Left ventricle myocardium superior (tissue), 1 donor: ENCODE measurements at regions not wholly inside any gene's neighbourhood (a gene's known extent, or its start where the extent isn't known, plus 50 kb on each side); places are given as distances from the start of the nearest gene placed in this dataset.
"Not testable (repeated sequence)": the region's sequence is repeated elsewhere in the genome, so short reads cannot be mapped to it uniquely, and the experiment has no call there.

Experiments
- ATAC-seq: fragments of 200-7000 bp; cut with Tn5 transposase; one replicate; pipeline ENCODE4 v1.9.1; 2020; ENCODE audit warnings: mild to moderate bottlenecking, moderate library complexity
- DNase-seq: peaks from one replicate; pipeline ENCODE4 v3.0.0-alpha.2; 2020
- intact Hi-C: fragments of 100-400 bp; cut with micrococcal nuclease; formaldehyde crosslinking; loops from one replicate; pipeline ENCODE4 v1.11.0; 2022
- donor health status: DM: no; HTN: yes; CAD: no; lungs with severe emphysema.

GRCh38 chr3:177461765-177462164, 264.5 kb upstream of the TBL1XR1 start:
- ATAC-seq (no peak), DNase-seq (no peak)
- intact Hi-C loops, result no loop called here

GRCh38 chr3:177463341-177463740, 266.1 kb upstream of the TBL1XR1 start:
- intact Hi-C loops, DNase-seq, ATAC-seq: not testable (repeated sequence)

GRCh38 chr3:177463863-177464262, 266.6 kb upstream of the TBL1XR1 start:
- intact Hi-C loops, result no loop called here

GRCh38 chr3:177464392-177465256, 267.3 kb upstream of the TBL1XR1 start:
- peak; percentile 17 for ATAC-seq

More at GRCh38 chr3:177463863-177464262, 266.6 kb upstream of the TBL1XR1 start:
- ATAC-seq (no peak), DNase-seq (no peak)

GRCh38 chr3:177465257-177465642, 268.0 kb upstream of the TBL1XR1 start:
- DNase-seq (peak; percentile 67), ATAC-seq (peak; percentile 93)
- intact Hi-C loops, result no loop called here

More at GRCh38 chr3:177464392-177465256, 267.3 kb upstream of the TBL1XR1 start:
- no peak for DNase-seq
- intact Hi-C loops, result no loop called here

- intact Hi-C loops, result no loop called here
- DNase-seq, result no peak
- ATAC-seq, result no peak
Measured at GRCh38 chr3:177466074-177466473, 268.8 kb upstream of the TBL1XR1 start.

- ATAC-seq, intact Hi-C loops, DNase-seq: not testable (repeated sequence)
Measured at GRCh38 chr3:177466622-177467021, 269.3 kb upstream of the TBL1XR1 start.

- ATAC-seq (no peak), DNase-seq (no peak)
- intact Hi-C loops, result no loop called here
Measured at GRCh38 chr3:177467247-177467985, 270.1 kb upstream of the TBL1XR1 start.

- DNase-seq, result peak; percentile 40
- intact Hi-C loops, result no loop called here
- ATAC-seq, result peak; percentile 46
Measured at GRCh38 chr3:177468331-177468730, 271.0 kb upstream of the TBL1XR1 start.

- DNase-seq (no peak), ATAC-seq (peak; percentile 28)
- intact Hi-C loops, result no loop called here
Measured at GRCh38 chr3:177468816-177469215, 271.5 kb upstream of the TBL1XR1 start.

- intact Hi-C loops, result no loop called here
- ATAC-seq (no peak), DNase-seq (no peak)
Measured at GRCh38 chr3:177469216-177469615, 271.9 kb upstream of the TBL1XR1 start.

GRCh38 chr3:177470197-177470941, 273.1 kb upstream of the TBL1XR1 start:
- intact Hi-C loops, result no loop called here
- ATAC-seq (no peak), DNase-seq (no peak)

GRCh38 chr3:177471733-177472480, 274.6 kb upstream of the TBL1XR1 start:
- ATAC-seq (no peak), DNase-seq (no peak)
- intact Hi-C loops, result no loop called here

- intact Hi-C loops, result no loop called here
- ATAC-seq (no peak), DNase-seq (no peak)
Measured at GRCh38 chr3:177473184-177473583, 275.9 kb upstream of the TBL1XR1 start.

GRCh38 chr3:177473903-177474302, 276.6 kb upstream of the TBL1XR1 start:
- intact Hi-C loops, result no loop called here
- DNase-seq, result no peak
- no peak for ATAC-seq

- DNase-seq (no peak), ATAC-seq (no peak)
- intact Hi-C loops, result no loop called here
Measured at GRCh38 chr3:177474652-177475355, 277.5 kb upstream of the TBL1XR1 start.

GRCh38 chr3:177475356-177475665, 278.0 kb upstream of the TBL1XR1 start:
- ATAC-seq (no peak), DNase-seq (no peak)
- intact Hi-C loops, result no loop called here

GRCh38 chr3:177476495-177476894, 279.2 kb upstream of the TBL1XR1 start:
- DNase-seq (no peak), ATAC-seq (no peak)
- intact Hi-C loops, result no loop called here
